GM23338 (cell line): ENCODE measurements at regions not wholly inside any gene's neighbourhood (a gene's known extent, or its start where the extent isn't known, plus 50 kb on each side); places are given as distances from the start of the nearest gene placed in this dataset.

Experiments
- ATAC-seq: fragments of 200-7000 bp; cut with Tn5 transposase; 3 replicates; pipeline ENCODE4 v1.9.1; 2020
- DNase-seq: peaks from one replicate; pipeline ENCODE4 v3.0.0-alpha.2; 2015; ENCODE audit warnings: low spot score
- H2AFZ ChIP-seq: fragments of 200-600 bp; sonication (generic); 2 replicates; pipeline ENCODE4 v1.8.0; 2016; ENCODE audit warnings: antibody characterized with exemption, mild to moderate bottlenecking, moderate library complexity
- H3F3A ChIP-seq: fragments of 200-600 bp; sonication (generic); replicated peaks from 2 replicates; pipeline ENCODE4 v1.8.0; 2017; ENCODE audit warnings: antibody characterized with exemption, mixed run types, low read depth
- H3K27ac ChIP-seq: fragments of 200-600 bp; sonication (generic); 2 replicates; pipeline ENCODE4 v1.6.1; 2016; ENCODE audit warnings: low read depth
- H3K27me3 ChIP-seq: fragments of 200-600 bp; sonication (generic); 2 replicates; pipeline ENCODE4 v1.8.0; 2016; ENCODE audit warnings: mild to moderate bottlenecking, mixed run types, moderate library complexity; ENCODE audit not compliant: insufficient read depth
- H3K36me3 ChIP-seq: fragments of 200-600 bp; sonication (generic); 2 replicates; pipeline ENCODE4 v1.8.0; 2016; ENCODE audit warnings: mild to moderate bottlenecking; ENCODE audit not compliant: insufficient read depth
- H3K4me1 ChIP-seq: fragments of 200-600 bp; sonication (generic); 2 replicates; pipeline ENCODE4 v1.8.0; 2016; ENCODE audit warnings: mild to moderate bottlenecking, moderate library complexity; ENCODE audit not compliant: insufficient read depth
- H3K4me2 ChIP-seq: fragments of 200-600 bp; sonication (generic); 2 replicates; pipeline ENCODE4 v1.7.1; 2017; ENCODE audit warnings: mixed run types
- H3K4me3 ChIP-seq: fragments of 200-600 bp; sonication (generic); 2 replicates; pipeline ENCODE4 v1.6.1; 2016; ENCODE audit warnings: mixed run types
- H3K79me2 ChIP-seq: fragments of 200-600 bp; sonication (generic); replicated peaks from 2 replicates; pipeline ENCODE4 v1.8.0; 2017; ENCODE audit warnings: mild to moderate bottlenecking; ENCODE audit not compliant: insufficient read depth
- H3K9me2 ChIP-seq: fragments of 200-600 bp; sonication (generic); 2 replicates; pipeline ENCODE4 v1.8.0; 2017; ENCODE audit not compliant: insufficient read depth
- H4K20me1 ChIP-seq: fragments of 200-600 bp; sonication (generic); replicated peaks from 2 replicates; pipeline ENCODE4 v1.8.0; 2017; ENCODE audit warnings: mild to moderate bottlenecking; ENCODE audit not compliant: insufficient read depth
- H3K27ac Mint-ChIP-seq: 2 replicates; pipeline ENCODE4 v1.8.0; 2020; ENCODE audit warnings: inconsistent platforms, mild to moderate bottlenecking, moderate library complexity, mixed read lengths
- H3K27me3 Mint-ChIP-seq: 3 replicates; pipeline ENCODE4 v1.8.0; 2022; ENCODE audit warnings: low read depth, mild to moderate bottlenecking, moderate library complexity, mixed read lengths, inconsistent platforms; ENCODE audit not compliant: insufficient read depth, poor library complexity
- H3K36me3 Mint-ChIP-seq: 3 replicates; pipeline ENCODE4 v1.8.0; 2021; ENCODE audit warnings: low read depth, mild to moderate bottlenecking, inconsistent platforms, moderate library complexity, mixed read lengths
- H3K4me1 Mint-ChIP-seq: 3 replicates; pipeline ENCODE4 v1.8.0; 2020; ENCODE audit warnings: mild to moderate bottlenecking, inconsistent platforms, mixed read lengths
- H3K4me3 Mint-ChIP-seq: 3 replicates; pipeline ENCODE4 v1.8.0; 2021; ENCODE audit warnings: moderate library complexity, mild to moderate bottlenecking, inconsistent platforms, mixed read lengths
- H3K9me3 Mint-ChIP-seq: 3 replicates; pipeline ENCODE4 v1.8.0; 2020; ENCODE audit warnings: moderate library complexity, mild to moderate bottlenecking, inconsistent platforms, mixed read lengths
- CREB1 ChIP-seq: fragments of 250-450 bp; sonication (Bioruptor Pico); IDR thresholded peaks from 2 replicates; pipeline ENCODE4 v1.5.0; 2020; ENCODE audit warnings: low read depth, mild to moderate bottlenecking, moderate library complexity
- EZH2phosphoT487 ChIP-seq: fragments of 200-600 bp; sonication (generic); IDR thresholded peaks from one replicate; pipeline ENCODE4 v1.8.1; 2018; ENCODE audit warnings: antibody characterized with exemption; ENCODE audit not compliant: unreplicated experiment
- NANOG ChIP-seq: IDR thresholded peaks from 2 replicates; pipeline ENCODE4 v1.6.1; 2016; ENCODE audit warnings: antibody characterized with exemption, borderline replicate concordance
- POLR2AphosphoS5 ChIP-seq: IDR thresholded peaks from 2 replicates; pipeline ENCODE4 v1.6.1; 2016; ENCODE audit warnings: antibody characterized with exemption, low read depth
- ZNF114 ChIP-seq: fragments of 250-450 bp; sonication (Bioruptor Pico); IDR thresholded peaks from 2 replicates; pipeline ENCODE4 v1.5.0; 2020; ENCODE audit warnings: mild to moderate bottlenecking, moderate library complexity
- TF ChIP-seq, protein P1 (sequence below): fragments of 250-450 bp; sonication (Bioruptor Pico); IDR thresholded peaks from 2 replicates; pipeline ENCODE4 v1.5.0; 2020; ENCODE audit warnings: mild to moderate bottlenecking, moderate library complexity
- TF ChIP-seq, protein P2 (sequence below): IDR thresholded peaks from one replicate; pipeline ENCODE4 v1.6.1; 2018; ENCODE audit warnings: antibody characterized with exemption; ENCODE audit not compliant: unreplicated experiment
- TF ChIP-seq, protein P3 (sequence below): IDR thresholded peaks from 2 replicates; pipeline ENCODE4 v1.6.1; 2016; ENCODE audit warnings: antibody characterized with exemption
- TF ChIP-seq, protein P4 (sequence below), 2 experiments: fragments of 200-600 bp in 1 of 2; sonication (generic) in 1 of 2; conservative IDR thresholded peaks; 2 replicates each; pipeline versions ENCODE4 v1.5.1 to v1.6.1; 2016 to 2017; ENCODE audit warnings: antibody characterized with exemption in 2 of 2, low read depth in 2 of 2, mild to moderate bottlenecking in 2 of 2, moderate library complexity in 1 of 2

DNA sequence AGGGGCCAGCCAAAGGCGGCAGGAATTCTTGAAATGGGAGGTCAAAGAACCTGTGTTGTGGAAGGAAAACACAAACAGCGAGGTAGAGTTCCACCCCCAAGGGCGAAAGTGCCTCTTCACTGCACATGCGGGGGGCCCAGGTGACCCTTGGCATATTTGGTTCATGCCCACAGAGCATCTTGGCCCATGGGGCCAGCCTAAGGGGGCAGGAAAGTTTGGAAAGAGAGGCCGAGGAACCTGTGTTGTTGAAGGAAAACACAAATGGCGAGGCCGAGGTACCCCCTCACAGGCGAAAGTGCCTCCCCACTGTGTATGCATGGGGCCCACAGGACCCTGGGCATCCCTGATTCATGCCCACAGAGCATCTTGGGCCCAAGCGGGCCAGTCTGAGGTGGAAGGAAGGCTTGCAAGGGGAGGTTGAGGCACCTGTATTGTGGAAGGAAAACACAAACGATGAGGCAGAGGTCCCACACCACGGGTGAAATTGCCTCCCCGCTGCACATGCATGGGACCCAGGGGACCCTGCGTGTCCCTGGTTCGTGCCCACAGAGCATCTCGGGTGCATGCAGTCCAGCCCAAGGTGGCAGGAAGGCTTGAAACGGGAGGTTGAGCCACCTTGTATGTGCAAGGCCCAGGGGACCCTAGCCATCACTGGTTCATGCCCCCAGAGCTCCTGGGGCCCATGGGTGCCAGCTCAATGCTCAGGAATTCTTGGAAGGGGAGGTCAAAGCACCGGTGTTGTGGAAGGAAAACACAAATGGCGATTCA lies 384.1 kb downstream of the ALG10 start:
- Histone ChIP-seq H3F3A (no peaks in the 10 kb centered on the region), H3K79me2 (no peaks in the 10 kb centered on the region), H3K4me2 (no peak overlapping the region), H3K4me1 (no peaks in the 10 kb centered on the region), H3K27ac (no peak overlapping the region), H3K36me3 (peaks cover 10% of the 10 kb centered on the region), H4K20me1 (no peaks in the 10 kb centered on the region), H3K9me2 (no peaks in the 10 kb centered on the region), H3K4me3 (no peak overlapping the region), H2AFZ (no peak overlapping the region), H3K27me3 (no peaks in the 10 kb centered on the region)
- Mint-ChIP-seq H3K27ac (no peak overlapping the region), H3K36me3 (peaks cover 50% of the 10 kb centered on the region), H3K27me3 (peaks cover 3% of the 10 kb centered on the region), H3K4me1 (no peaks in the 10 kb centered on the region), H3K4me3 (no peak overlapping the region), H3K9me3 (peaks cover 97% of the 10 kb centered on the region)
- no peak for ATAC-seq
- no peak for TF ChIP-seq ZNF114
- no peak for TF ChIP-seq EZH2phosphoT487
- TF ChIP-seq, protein P1, sequence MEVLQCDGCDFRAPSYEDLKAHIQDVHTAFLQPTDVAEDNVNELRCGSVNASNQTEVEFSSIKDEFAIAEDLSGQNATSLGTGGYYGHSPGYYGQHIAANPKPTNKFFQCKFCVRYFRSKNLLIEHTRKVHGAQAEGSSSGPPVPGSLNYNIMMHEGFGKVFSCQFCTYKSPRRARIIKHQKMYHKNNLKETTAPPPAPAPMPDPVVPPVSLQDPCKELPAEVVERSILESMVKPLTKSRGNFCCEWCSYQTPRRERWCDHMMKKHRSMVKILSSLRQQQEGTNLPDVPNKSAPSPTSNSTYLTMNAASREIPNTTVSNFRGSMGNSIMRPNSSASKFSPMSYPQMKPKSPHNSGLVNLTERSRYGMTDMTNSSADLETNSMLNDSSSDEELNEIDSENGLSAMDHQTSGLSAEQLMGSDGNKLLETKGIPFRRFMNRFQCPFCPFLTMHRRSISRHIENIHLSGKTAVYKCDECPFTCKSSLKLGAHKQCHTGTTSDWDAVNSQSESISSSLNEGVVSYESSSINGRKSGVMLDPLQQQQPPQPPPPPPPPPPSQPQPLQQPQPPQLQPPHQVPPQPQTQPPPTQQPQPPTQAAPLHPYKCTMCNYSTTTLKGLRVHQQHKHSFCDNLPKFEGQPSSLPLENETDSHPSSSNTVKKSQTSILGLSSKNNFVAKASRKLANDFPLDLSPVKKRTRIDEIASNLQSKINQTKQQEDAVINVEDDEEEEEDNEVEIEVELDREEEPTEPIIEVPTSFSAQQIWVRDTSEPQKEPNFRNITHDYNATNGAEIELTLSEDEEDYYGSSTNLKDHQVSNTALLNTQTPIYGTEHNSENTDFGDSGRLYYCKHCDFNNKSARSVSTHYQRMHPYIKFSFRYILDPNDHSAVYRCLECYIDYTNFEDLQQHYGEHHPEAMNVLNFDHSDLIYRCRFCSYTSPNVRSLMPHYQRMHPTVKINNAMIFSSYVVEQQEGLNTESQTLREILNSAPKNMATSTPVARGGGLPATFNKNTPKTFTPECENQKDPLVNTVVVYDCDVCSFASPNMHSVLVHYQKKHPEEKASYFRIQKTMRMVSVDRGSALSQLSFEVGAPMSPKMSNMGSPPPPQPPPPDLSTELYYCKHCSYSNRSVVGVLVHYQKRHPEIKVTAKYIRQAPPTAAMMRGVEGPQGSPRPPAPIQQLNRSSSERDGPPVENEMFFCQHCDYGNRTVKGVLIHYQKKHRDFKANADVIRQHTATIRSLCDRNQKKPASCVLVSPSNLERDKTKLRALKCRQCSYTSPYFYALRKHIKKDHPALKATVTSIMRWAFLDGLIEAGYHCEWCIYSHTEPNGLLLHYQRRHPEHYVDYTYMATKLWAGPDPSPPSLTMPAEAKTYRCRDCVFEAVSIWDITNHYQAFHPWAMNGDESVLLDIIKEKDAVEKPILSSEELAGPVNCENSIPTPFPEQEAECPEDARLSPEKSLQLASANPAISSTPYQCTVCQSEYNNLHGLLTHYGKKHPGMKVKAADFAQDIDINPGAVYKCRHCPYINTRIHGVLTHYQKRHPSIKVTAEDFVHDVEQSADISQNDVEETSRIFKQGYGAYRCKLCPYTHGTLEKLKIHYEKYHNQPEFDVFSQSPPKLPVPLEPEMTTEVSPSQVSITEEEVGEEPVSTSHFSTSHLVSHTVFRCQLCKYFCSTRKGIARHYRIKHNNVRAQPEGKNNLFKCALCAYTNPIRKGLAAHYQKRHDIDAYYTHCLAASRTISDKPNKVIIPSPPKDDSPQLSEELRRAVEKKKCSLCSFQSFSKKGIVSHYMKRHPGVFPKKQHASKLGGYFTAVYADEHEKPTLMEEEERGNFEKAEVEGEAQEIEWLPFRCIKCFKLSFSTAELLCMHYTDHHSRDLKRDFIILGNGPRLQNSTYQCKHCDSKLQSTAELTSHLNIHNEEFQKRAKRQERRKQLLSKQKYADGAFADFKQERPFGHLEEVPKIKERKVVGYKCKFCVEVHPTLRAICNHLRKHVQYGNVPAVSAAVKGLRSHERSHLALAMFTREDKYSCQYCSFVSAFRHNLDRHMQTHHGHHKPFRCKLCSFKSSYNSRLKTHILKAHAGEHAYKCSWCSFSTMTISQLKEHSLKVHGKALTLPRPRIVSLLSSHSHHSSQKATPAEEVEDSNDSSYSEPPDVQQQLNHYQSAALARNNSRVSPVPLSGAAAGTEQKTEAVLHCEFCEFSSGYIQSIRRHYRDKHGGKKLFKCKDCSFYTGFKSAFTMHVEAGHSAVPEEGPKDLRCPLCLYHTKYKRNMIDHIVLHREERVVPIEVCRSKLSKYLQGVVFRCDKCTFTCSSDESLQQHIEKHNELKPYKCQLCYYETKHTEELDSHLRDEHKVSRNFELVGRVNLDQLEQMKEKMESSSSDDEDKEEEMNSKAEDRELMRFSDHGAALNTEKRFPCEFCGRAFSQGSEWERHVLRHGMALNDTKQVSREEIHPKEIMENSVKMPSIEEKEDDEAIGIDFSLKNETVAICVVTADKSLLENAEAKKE (CRISPR knock-in tag), result no peak
- TF ChIP-seq, protein P2, sequence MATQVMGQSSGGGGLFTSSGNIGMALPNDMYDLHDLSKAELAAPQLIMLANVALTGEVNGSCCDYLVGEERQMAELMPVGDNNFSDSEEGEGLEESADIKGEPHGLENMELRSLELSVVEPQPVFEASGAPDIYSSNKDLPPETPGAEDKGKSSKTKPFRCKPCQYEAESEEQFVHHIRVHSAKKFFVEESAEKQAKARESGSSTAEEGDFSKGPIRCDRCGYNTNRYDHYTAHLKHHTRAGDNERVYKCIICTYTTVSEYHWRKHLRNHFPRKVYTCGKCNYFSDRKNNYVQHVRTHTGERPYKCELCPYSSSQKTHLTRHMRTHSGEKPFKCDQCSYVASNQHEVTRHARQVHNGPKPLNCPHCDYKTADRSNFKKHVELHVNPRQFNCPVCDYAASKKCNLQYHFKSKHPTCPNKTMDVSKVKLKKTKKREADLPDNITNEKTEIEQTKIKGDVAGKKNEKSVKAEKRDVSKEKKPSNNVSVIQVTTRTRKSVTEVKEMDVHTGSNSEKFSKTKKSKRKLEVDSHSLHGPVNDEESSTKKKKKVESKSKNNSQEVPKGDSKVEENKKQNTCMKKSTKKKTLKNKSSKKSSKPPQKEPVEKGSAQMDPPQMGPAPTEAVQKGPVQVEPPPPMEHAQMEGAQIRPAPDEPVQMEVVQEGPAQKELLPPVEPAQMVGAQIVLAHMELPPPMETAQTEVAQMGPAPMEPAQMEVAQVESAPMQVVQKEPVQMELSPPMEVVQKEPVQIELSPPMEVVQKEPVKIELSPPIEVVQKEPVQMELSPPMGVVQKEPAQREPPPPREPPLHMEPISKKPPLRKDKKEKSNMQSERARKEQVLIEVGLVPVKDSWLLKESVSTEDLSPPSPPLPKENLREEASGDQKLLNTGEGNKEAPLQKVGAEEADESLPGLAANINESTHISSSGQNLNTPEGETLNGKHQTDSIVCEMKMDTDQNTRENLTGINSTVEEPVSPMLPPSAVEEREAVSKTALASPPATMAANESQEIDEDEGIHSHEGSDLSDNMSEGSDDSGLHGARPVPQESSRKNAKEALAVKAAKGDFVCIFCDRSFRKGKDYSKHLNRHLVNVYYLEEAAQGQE, result no peak
- TF ChIP-seq CREB1 (CRISPR knock-in tag), result no peak
- TF ChIP-seq NANOG, result no peak
- TF ChIP-seq, protein P3, sequence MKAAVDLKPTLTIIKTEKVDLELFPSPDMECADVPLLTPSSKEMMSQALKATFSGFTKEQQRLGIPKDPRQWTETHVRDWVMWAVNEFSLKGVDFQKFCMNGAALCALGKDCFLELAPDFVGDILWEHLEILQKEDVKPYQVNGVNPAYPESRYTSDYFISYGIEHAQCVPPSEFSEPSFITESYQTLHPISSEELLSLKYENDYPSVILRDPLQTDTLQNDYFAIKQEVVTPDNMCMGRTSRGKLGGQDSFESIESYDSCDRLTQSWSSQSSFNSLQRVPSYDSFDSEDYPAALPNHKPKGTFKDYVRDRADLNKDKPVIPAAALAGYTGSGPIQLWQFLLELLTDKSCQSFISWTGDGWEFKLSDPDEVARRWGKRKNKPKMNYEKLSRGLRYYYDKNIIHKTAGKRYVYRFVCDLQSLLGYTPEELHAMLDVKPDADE, result no peak
- TF ChIP-seq POLR2AphosphoS5, result no peak
- TF ChIP-seq, protein P4, sequence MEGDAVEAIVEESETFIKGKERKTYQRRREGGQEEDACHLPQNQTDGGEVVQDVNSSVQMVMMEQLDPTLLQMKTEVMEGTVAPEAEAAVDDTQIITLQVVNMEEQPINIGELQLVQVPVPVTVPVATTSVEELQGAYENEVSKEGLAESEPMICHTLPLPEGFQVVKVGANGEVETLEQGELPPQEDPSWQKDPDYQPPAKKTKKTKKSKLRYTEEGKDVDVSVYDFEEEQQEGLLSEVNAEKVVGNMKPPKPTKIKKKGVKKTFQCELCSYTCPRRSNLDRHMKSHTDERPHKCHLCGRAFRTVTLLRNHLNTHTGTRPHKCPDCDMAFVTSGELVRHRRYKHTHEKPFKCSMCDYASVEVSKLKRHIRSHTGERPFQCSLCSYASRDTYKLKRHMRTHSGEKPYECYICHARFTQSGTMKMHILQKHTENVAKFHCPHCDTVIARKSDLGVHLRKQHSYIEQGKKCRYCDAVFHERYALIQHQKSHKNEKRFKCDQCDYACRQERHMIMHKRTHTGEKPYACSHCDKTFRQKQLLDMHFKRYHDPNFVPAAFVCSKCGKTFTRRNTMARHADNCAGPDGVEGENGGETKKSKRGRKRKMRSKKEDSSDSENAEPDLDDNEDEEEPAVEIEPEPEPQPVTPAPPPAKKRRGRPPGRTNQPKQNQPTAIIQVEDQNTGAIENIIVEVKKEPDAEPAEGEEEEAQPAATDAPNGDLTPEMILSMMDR (conservative IDR thresholded peaks at IDR 0.05; ENCODE audit: low read depth in 2 of 2), result no peak
- no peak for DNase-seq
